ENCODE measurements at regions not wholly inside any gene's neighbourhood (a gene's known extent, or its start where the extent isn't known, plus 50 kb on each side); places are given as distances from the start of the nearest gene placed in this dataset.

- H3K4me1 Mint-ChIP-seq, result no peaks in the 10 kb centered on the region
- no peaks in the 10 kb centered on the region for H3K27me3 Mint-ChIP-seq (ENCODE audit: low read depth)
- peaks cover 11% of the 10 kb centered on the region for H3K9me3 Mint-ChIP-seq
- no peak for TF ChIP-seq CTCF (IDR thresholded peaks at IDR 0.05; ENCODE audit: unreplicated experiment)
- no peak overlapping the region for H3K4me3 Mint-ChIP-seq
- no peaks in the 10 kb centered on the region for H3K36me3 Mint-ChIP-seq
- no peak for DNase-seq (ENCODE audit: low spot score in 2 of 2, unreplicated experiment in 2 of 2)
- H3K27ac Mint-ChIP-seq, result no peak overlapping the region
Observed at GRCh38 chr2:165033402-165033801, 78.1 kb upstream of the SLC38A11 start.

GRCh38 chr2:165032559-165032958 is 77.2 kb upstream of the SLC38A11 start:
- no peak for TF ChIP-seq CTCF (IDR thresholded peaks at IDR 0.05; ENCODE audit: unreplicated experiment)
- Mint-ChIP-seq H3K27me3 (ENCODE audit: low read depth) (no peaks in the 10 kb centered on the region), H3K27ac (no peak overlapping the region), H3K9me3 (peaks cover 2% of the 10 kb centered on the region), H3K4me1 (no peaks in the 10 kb centered on the region), H3K4me3 (no peak overlapping the region), H3K36me3 (no peaks in the 10 kb centered on the region)
- no peak for DNase-seq (ENCODE audit: low spot score in 2 of 2, unreplicated experiment in 2 of 2)

- peaks cover 7% of the 10 kb centered on the region for H3K9me3 Mint-ChIP-seq
- H3K27ac Mint-ChIP-seq, result no peak overlapping the region
- no peaks in the 10 kb centered on the region for H3K4me1 Mint-ChIP-seq
- peaks cover 7% of the 10 kb centered on the region for H3K27me3 Mint-ChIP-seq (ENCODE audit: low read depth)
- DNase-seq (ENCODE audit: low spot score in 2 of 2, unreplicated experiment in 2 of 2), result no peak
- H3K36me3 Mint-ChIP-seq, result no peaks in the 10 kb centered on the region
- no peak for TF ChIP-seq CTCF (IDR thresholded peaks at IDR 0.05; ENCODE audit: unreplicated experiment)
- H3K4me3 Mint-ChIP-seq, result no peak overlapping the region
Observed at GRCh38 chr2:165024199-165024598, 68.9 kb upstream of the SLC38A11 start.

- Mint-ChIP-seq H3K27ac (no peak overlapping the region), H3K4me1 (no peaks in the 10 kb centered on the region), H3K27me3 (ENCODE audit: low read depth) (peaks cover 7% of the 10 kb centered on the region), H3K4me3 (no peak overlapping the region), H3K9me3 (peaks cover 7% of the 10 kb centered on the region), H3K36me3 (no peaks in the 10 kb centered on the region)
- DNase-seq (ENCODE audit: low spot score in 2 of 2, unreplicated experiment in 2 of 2), result no peak
- no peak for TF ChIP-seq CTCF (IDR thresholded peaks at IDR 0.05; ENCODE audit: unreplicated experiment)
Observed at GRCh38 chr2:165022781-165023180, 67.5 kb upstream of the SLC38A11 start.

- Mint-ChIP-seq H3K4me3 (no peak overlapping the region), H3K27ac (no peak overlapping the region), H3K27me3 (ENCODE audit: low read depth) (peaks cover 6% of the 10 kb centered on the region), H3K36me3 (no peaks in the 10 kb centered on the region), H3K4me1 (no peaks in the 10 kb centered on the region), H3K9me3 (peaks cover 4% of the 10 kb centered on the region)
- TF ChIP-seq CTCF (IDR thresholded peaks at IDR 0.05; ENCODE audit: unreplicated experiment), result no peak
- DNase-seq (ENCODE audit: low spot score in 2 of 2, unreplicated experiment in 2 of 2), result no peak
Observed at GRCh38 chr2:165017966-165018596, 62.8 kb upstream of the SLC38A11 start.
